ENCODE measurements at regions not wholly inside any gene's neighbourhood (a gene's known extent, or its start where the extent isn't known, plus 50 kb on each side); places are given as distances from the start of the nearest gene placed in this dataset.
A peak's percentile ranks its signal among the peaks of the same experiment; 100 is the strongest.
"Not testable (repeated sequence)": the region's sequence is repeated elsewhere in the genome, so short reads cannot be mapped to it uniquely, and the experiment has no call there.

DNA sequence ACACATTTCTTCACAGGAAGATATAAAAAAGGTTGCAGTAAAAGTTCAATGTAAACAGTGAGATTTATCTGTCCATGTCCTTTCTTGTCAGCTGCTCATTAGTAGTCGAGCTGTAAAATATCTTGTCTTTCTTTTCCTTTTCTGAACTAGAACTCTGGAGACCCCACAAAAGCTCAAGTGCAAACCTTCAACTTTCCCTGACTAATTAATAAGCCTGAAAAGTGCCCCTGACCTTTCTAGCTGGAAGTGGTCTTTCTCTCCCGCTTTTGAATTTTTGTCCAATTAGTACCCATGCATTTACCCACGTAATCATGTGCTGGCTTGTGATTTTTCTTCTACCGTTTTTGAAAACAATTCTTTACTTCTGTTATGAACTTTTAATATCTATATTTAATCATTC lies 63.6 kb upstream of the EHBP1 start:
- no peak for DNase-seq (ENCODE audit: low read depth in 1 of 2, low spot score in 1 of 2)
- no peaks in the 10 kb centered on the region for H3K9me3 ChIP-seq (ENCODE audit: low read depth)
- no peak overlapping the region for H3K4me3 ChIP-seq
- H3K27ac ChIP-seq = peak overlapping the region; percentile 18
- H3K27me3 ChIP-seq = no peaks in the 10 kb centered on the region
- TF ChIP-seq, protein P1, sequence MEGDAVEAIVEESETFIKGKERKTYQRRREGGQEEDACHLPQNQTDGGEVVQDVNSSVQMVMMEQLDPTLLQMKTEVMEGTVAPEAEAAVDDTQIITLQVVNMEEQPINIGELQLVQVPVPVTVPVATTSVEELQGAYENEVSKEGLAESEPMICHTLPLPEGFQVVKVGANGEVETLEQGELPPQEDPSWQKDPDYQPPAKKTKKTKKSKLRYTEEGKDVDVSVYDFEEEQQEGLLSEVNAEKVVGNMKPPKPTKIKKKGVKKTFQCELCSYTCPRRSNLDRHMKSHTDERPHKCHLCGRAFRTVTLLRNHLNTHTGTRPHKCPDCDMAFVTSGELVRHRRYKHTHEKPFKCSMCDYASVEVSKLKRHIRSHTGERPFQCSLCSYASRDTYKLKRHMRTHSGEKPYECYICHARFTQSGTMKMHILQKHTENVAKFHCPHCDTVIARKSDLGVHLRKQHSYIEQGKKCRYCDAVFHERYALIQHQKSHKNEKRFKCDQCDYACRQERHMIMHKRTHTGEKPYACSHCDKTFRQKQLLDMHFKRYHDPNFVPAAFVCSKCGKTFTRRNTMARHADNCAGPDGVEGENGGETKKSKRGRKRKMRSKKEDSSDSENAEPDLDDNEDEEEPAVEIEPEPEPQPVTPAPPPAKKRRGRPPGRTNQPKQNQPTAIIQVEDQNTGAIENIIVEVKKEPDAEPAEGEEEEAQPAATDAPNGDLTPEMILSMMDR (IDR thresholded peaks at IDR 0.05; ENCODE audit: low read depth, low read length) = no peak
- peaks cover 25% of the 10 kb centered on the region for H3K4me1 ChIP-seq (ENCODE audit: low read depth)
- no peaks in the 10 kb centered on the region for H3K36me3 ChIP-seq

DNA sequence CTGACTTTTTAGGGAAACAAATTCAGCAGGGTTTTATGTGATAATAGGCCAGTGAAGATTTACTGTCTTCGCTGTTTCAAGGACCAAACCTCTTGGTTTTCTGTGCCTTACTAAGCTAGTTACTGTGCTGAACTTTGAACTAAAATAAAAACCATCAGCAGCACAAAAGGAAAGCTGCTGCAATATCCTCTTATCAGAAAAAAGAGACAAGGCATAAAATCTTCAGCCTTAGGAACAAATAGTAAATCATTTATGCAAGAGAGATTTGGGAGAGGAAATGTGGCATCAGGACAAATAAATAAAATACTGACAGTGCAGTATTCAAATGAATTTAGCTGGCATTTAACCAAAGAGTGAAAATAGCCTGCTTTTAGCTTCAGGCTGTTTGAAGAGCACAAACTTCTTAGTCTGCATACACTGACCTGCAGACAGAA lies 64.1 kb upstream of the EHBP1 start:
- DNase-seq (ENCODE audit: low read depth in 1 of 2, low spot score in 1 of 2) = no peak

DNA sequence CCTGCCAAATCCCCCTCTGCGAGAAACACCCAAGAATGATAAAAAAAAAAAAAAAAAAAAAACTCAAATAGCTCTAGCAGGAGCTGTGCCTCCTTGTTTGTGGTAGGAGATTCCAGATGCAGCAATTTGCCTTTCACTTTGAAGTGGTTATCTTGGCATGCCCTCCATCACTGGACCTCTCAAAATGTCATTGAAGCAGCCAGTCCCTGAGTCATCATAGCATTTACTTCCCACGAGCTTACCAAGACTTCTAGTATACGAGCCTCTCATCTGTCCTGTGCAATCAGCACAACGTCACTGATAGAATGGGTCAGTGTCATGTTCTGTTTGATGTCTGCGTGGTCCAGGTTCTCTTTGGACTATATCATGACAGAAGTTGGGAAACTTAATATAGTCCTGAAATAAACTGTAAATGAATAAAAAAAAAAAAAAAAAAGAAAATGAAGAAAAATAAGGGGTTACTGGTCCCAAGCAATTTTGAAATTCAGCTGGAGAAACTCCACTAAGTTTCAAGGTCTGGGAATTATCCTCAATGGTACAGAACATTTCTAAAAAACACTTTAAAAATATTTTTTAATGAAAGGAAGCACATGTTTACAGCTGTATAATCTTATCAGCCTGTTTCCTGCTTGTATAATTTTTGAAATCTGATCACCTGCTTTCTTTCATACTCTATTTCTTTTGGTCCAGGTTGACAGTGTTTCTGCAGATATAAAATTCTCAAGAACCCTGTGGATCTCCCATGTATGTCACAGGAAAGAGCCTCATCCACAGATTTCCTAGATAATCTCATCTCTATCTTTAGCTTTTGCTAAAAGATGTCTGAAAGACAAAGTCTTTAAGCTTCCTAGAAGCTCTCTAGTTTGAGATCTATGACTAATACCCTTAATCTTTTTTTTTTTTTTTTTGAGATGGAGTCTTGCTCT lies 74.1 kb upstream of the EHBP1 start:
- no peak for DNase-seq (ENCODE audit: low read depth in 1 of 2, low spot score in 1 of 2)
- Histone ChIP-seq H3K9me3 (ENCODE audit: low read depth) (no peaks in the 10 kb centered on the region), H3K4me3 (no peak overlapping the region), H3K36me3 (no peaks in the 10 kb centered on the region), H3K27ac (no peak overlapping the region), H3K4me1 (ENCODE audit: low read depth) (peaks cover 3% of the 10 kb centered on the region), H3K27me3 (no peaks in the 10 kb centered on the region)
- TF ChIP-seq, protein P1 (IDR thresholded peaks at IDR 0.05; ENCODE audit: low read depth, low read length) = no peak

More for the DNA sequence above, 64.1 kb upstream of the EHBP1 start:
- Histone ChIP-seq H3K27me3 (no peaks in the 10 kb centered on the region), H3K4me3 (no peak overlapping the region), H3K4me1 (ENCODE audit: low read depth) (peaks cover 25% of the 10 kb centered on the region), H3K9me3 (ENCODE audit: low read depth) (no peaks in the 10 kb centered on the region), H3K27ac (peak overlapping the region; percentile 18), H3K36me3 (no peaks in the 10 kb centered on the region)
- TF ChIP-seq, protein P1 (IDR thresholded peaks at IDR 0.05; ENCODE audit: low read depth, low read length) = no peak

DNA sequence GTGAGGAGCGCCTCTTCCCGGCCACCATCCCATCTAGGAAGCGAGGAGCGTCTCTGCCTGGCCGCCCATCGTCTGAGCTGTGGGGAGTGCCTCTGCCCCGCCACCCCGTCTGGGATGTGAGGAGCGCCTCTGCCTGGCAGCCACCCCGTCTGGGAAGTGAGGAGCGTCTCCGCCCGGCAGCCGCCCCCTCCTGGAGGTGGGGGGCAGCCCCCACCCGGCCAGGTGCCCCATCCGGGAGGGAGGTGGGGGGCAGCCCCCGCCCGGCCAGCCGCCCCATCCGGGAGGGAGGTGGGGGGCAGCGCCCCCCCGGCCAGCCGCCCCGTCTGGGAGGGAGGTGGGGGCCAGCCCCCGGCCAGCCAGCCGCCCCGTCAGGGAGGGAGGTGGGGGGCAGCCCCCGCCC lies 75.3 kb upstream of the EHBP1 start:
- H3K36me3 ChIP-seq; H3K4me1 ChIP-seq (ENCODE audit: low read depth); H3K9me3 ChIP-seq (ENCODE audit: low read depth); H3K27me3 ChIP-seq; DNase-seq (ENCODE audit: low read depth in 1 of 2, low spot score in 1 of 2); H3K27ac ChIP-seq; H3K4me3 ChIP-seq: not testable (repeated sequence)

DNA sequence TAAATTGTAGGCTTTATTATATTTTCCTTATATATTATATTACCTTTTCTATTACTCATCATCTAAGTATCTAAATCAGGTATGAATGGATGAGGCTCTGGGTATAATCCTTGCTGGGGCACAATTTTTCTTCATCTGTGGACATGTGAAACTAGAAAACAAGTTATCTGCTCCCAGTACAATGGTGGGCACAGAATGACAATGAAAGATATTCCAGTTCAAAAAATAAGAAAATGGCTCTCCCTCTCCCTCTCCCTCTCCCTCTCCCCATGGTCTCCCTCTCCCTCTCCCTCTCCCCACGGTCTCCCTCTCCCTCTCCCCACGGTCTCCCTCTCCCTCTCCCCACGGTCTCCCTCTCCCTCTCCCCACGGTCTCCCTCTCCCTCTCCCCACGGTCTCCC lies 76.2 kb upstream of the EHBP1 start:
- DNase-seq (ENCODE audit: low read depth in 1 of 2, low spot score in 1 of 2); H3K9me3 ChIP-seq (ENCODE audit: low read depth); H3K36me3 ChIP-seq; H3K27ac ChIP-seq; H3K4me3 ChIP-seq; H3K27me3 ChIP-seq; H3K4me1 ChIP-seq (ENCODE audit: low read depth): not testable (repeated sequence)

DNA sequence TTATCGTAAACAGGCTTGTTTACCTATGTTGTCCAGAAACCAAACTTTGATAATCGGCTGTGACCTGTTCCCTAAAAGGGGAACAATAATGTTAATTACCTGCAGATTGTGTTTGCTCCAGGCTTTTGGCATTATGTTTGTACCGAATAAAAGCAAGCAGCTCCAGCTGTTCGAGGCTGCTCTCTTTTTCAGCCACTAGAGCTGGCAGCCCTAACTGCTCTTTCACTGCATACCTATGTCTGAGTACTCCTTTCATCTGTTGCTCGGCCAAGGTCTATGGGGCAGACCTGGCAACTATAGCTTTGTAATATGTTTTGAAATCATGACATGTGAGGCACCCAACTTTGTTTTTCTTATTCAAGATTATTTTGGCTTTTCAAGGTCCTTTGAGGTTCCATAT lies 77.8 kb upstream of the EHBP1 start:
- Histone ChIP-seq H3K27ac (no peak overlapping the region), H3K4me3 (no peak overlapping the region), H3K27me3 (no peaks in the 10 kb centered on the region), H3K36me3 (no peaks in the 10 kb centered on the region), H3K4me1 (ENCODE audit: low read depth) (peaks cover 3% of the 10 kb centered on the region), H3K9me3 (ENCODE audit: low read depth) (no peaks in the 10 kb centered on the region)
- DNase-seq (ENCODE audit: low read depth in 1 of 2, low spot score in 1 of 2) = peak in 1 of 2 donors; percentile 10
- TF ChIP-seq, protein P1 (IDR thresholded peaks at IDR 0.05; ENCODE audit: low read depth, low read length) = no peak

All from cardiac muscle cell (in vitro differentiated cells and primary cell).